Endothelial cell of umbilical vein (primary cell): ENCODE measurements at regions not wholly inside any gene's neighbourhood (a gene's known extent, or its start where the extent isn't known, plus 50 kb on each side); places are given as distances from the start of the nearest gene placed in this dataset.

Experiments used
- BruUV-seq: library from RNA; stranded (reverse); fragments of 400-500 nt; replicated peaks from 2 replicates; lab custom pipeline; 2021; lab: Mats Ljungman, UMichigan
- CTCF ChIA-PET: fragments of 300-600, 350-600 bp; sonication (Branson Sonifier 250); formaldehyde crosslinking; loops from one replicate; lab custom pipeline; 2021; ENCODE audit warnings: antibody characterized with exemption, inconsistent platforms; lab: Charles Lee
- POLR2A ChIA-PET: fragments of 300-600, 350-600 bp; sonication (Branson Sonifier 250); formaldehyde crosslinking; loops from one replicate; lab custom pipeline; 2021; ENCODE audit warnings: antibody characterized with exemption, inconsistent platforms; lab: Charles Lee
- DNase-seq: peaks from one replicate; pipeline ENCODE4 v3.0.0-alpha.2; 2011; ENCODE audit warnings: low read depth, low spot score
- FAIRE-seq: peaks from 2 replicates; lab custom pipeline; 2011; peaks lifted over from hg19 to GRCh38; lab: Jason Lieb, UNC
- H2AFZ ChIP-seq: 2 replicates; pipeline ENCODE4 v1.6.0; 2012; ENCODE audit warnings: low read depth, low read length, control low read depth, inconsistent platforms
- H3K27ac ChIP-seq: 2 replicates; pipeline ENCODE4 v1.5.1; 2011; ENCODE audit warnings: low read depth, mild to moderate bottlenecking, control low read depth, low read length, moderate library complexity; ENCODE audit not compliant: insufficient read depth
- H3K27me3 ChIP-seq, 2 experiments: 2 replicates each; pipeline versions ENCODE4 v1.6.0 to v1.6.1; 2011; ENCODE audit warnings: low read length in 2 of 2, mixed read lengths in 1 of 2; ENCODE audit not compliant: control insufficient read depth in 2 of 2, insufficient read depth in 2 of 2
- H3K36me3 ChIP-seq, 2 experiments: 2 replicates in 1 of 2; 3 replicates in 1 of 2; pipeline ENCODE4 v1.5.1; 2011; ENCODE audit warnings: low read length in 2 of 2, mild to moderate bottlenecking in 1 of 2, moderate library complexity in 1 of 2; ENCODE audit not compliant: control insufficient read depth in 2 of 2, insufficient read depth in 2 of 2; ENCODE audit errors: extremely low read depth in 1 of 2
- H3K4me1 ChIP-seq: 3 replicates; pipeline ENCODE4 v1.5.1; 2011; ENCODE audit warnings: mild to moderate bottlenecking, low read length; ENCODE audit not compliant: control insufficient read depth, insufficient read depth; ENCODE audit errors: extremely low read depth
- H3K4me2 ChIP-seq: 2 replicates; pipeline ENCODE4 v1.6.1; 2011; ENCODE audit warnings: low read length, control low read depth, mixed read lengths; ENCODE audit not compliant: insufficient read depth
- H3K4me3 ChIP-seq, 3 experiments: fragments of 200-600 bp in 1 of 3; sonication (generic), shearing (Covaris generic) in 1 of 3; replicated peaks in 1 of 3; 2 replicates each; pipeline ENCODE4 v1.5.1; 2011 to 2016; ENCODE audit warnings: control low read depth in 3 of 3, low read length in 3 of 3, mild to moderate bottlenecking in 2 of 3, inconsistent platforms in 1 of 3, low read depth in 1 of 3, moderate library complexity in 1 of 3; ENCODE audit not compliant: insufficient read depth in 1 of 3
- H3K79me2 ChIP-seq: 2 replicates; pipeline ENCODE4 v1.6.0; 2012; ENCODE audit warnings: low read length, inconsistent platforms; ENCODE audit not compliant: control insufficient read depth, insufficient read depth
- H3K9ac ChIP-seq: replicated peaks from 2 replicates; pipeline ENCODE3; 2011; ENCODE audit warnings: low read length, control low read depth; ENCODE audit not compliant: insufficient read depth; ENCODE audit errors: extremely low read depth
- H3K9me1 ChIP-seq: replicated peaks from 3 replicates; pipeline ENCODE4 v1.6.0; 2011; ENCODE audit warnings: mild to moderate bottlenecking, low read length; ENCODE audit not compliant: control insufficient read depth, insufficient read depth; ENCODE audit errors: extremely low read depth
- H3K9me3 ChIP-seq: replicated peaks from 2 replicates; pipeline ENCODE4 v1.5.1; 2012; ENCODE audit warnings: low read length, inconsistent platforms; ENCODE audit not compliant: control insufficient read depth, insufficient read depth
- H4K20me1 ChIP-seq: replicated peaks from 2 replicates; pipeline ENCODE3; 2011; ENCODE audit warnings: mild to moderate bottlenecking, low read length; ENCODE audit not compliant: control insufficient read depth, insufficient read depth; ENCODE audit errors: extremely low read depth
- EZH2 ChIP-seq: IDR thresholded peaks from 2 replicates; pipeline ENCODE4 v1.6.1; 2012; ENCODE audit warnings: borderline replicate concordance, low read depth, mild to moderate bottlenecking, moderate library complexity, low read length, inconsistent platforms; ENCODE audit not compliant: severe bottlenecking
- FOS ChIP-seq: IDR thresholded peaks from 2 replicates; pipeline ENCODE4 v1.6.1; 2011; ENCODE audit warnings: mild to moderate bottlenecking, low read length, moderate library complexity, borderline replicate concordance; ENCODE audit not compliant: insufficient read depth
- GATA2 ChIP-seq: IDR thresholded peaks from 2 replicates; pipeline ENCODE4 v1.7.0; 2011; ENCODE audit warnings: low read depth, mild to moderate bottlenecking, moderate library complexity, mixed read lengths, low read length; ENCODE audit not compliant: insufficient read length, insufficient read depth
- JUN ChIP-seq: IDR thresholded peaks from 2 replicates; pipeline ENCODE4 v1.6.1; 2011; ENCODE audit warnings: borderline replicate concordance, low read depth; ENCODE audit not compliant: insufficient read length, insufficient read depth
- MYC ChIP-seq: IDR thresholded peaks from one replicate; pipeline ENCODE4 v1.6.1; 2011; ENCODE audit warnings: mild to moderate bottlenecking, low read depth, low read length
- POLR2A ChIP-seq: IDR thresholded peaks from 2 replicates; pipeline ENCODE4 v1.6.1; 2012; ENCODE audit warnings: low read depth, mild to moderate bottlenecking, control low read depth, low read length
- POLR2AphosphoS5 ChIP-seq: IDR thresholded peaks from 2 replicates; pipeline ENCODE4 v1.6.1; 2012; ENCODE audit warnings: low read depth, mild to moderate bottlenecking, control low read depth, low read length, moderate library complexity; ENCODE audit not compliant: insufficient read depth
- dilution Hi-C: fragments of 300-500 bp; cut with MboI; formaldehyde crosslinking; loops from one replicate; pipeline ENCODE4 v1.15.0; 2019; ENCODE audit warnings: low sequenced_read_pairs; ENCODE audit not compliant: extremely low pct_ligation_motif_present
- intact Hi-C: fragments of 100-400 bp; cut with micrococcal nuclease; formaldehyde crosslinking; loops from one replicate; pipeline ENCODE4 v1.10.0; 2022
- TF ChIP-seq, protein P1 (sequence below): IDR thresholded peaks from 2 replicates; pipeline ENCODE4 v1.6.1; 2011; ENCODE audit not compliant: insufficient read depth, insufficient read length
- TF ChIP-seq, protein P2 (sequence below), 2 donors: IDR thresholded peaks; 1 replicate in 1 of 2; 2 replicates in 1 of 2; pipeline ENCODE4 v1.5.1; 2011; ENCODE audit warnings: low read length in 2 of 2, mild to moderate bottlenecking in 2 of 2, moderate library complexity in 2 of 2, control low read depth in 1 of 2, inconsistent platforms in 1 of 2, low read depth in 1 of 2; ENCODE audit not compliant: insufficient read depth in 1 of 2; ENCODE audit errors: extremely low read depth in 1 of 2

DNA sequence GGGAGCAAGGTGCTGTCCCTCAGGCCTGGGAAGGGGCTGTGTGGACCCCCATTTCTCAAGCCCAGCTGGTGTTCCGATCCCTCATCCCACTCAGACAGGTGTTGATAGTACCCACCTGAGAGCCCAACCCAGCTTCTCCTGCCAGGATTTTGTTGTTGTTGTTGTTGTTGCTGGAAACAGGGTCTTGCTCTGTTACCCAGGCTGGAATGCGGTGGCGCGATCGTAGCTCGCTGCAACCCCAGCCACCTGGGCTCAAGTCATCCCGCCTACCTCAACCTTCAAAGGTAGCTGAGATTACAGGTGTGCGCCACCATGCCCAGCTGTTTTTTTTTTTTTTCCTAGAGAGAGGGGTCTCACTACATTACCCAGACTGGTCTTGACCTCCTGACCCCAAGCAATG is 209.9 kb downstream of the PHETA1 start:
- CTCF ChIA-PET = interaction anchor here (0.8 to 1.3 kb wide), 2 partner anchors 9 to 16 kb away, joined by 3 to 4 read pairs; no protein-coding TSS in a partner anchor

More for the DNA sequence above, 209.9 kb downstream of the PHETA1 start:
- Histone ChIP-seq H3K27me3 (peaks cover 0 to 2% of the 10 kb centered on the region in 2 experiments), H3K27ac (no peak overlapping the region), H3K79me2 (no peaks in the 10 kb centered on the region), H3K4me3 (no peak overlapping the region), H4K20me1 (no peaks in the 10 kb centered on the region), H3K36me3 (no peaks in the 10 kb centered on the region), H3K9ac (no peak overlapping the region), H3K4me2 (no peak overlapping the region), H3K9me1 (no peaks in the 10 kb centered on the region), H3K4me1 (no peaks in the 10 kb centered on the region), H2AFZ (no peak overlapping the region), H3K9me3 (no peaks in the 10 kb centered on the region)
- DNase-seq = no peak
- FAIRE-seq = no peak
- no TSS peak for BruUV-seq
- intact Hi-C loops (no loop called here), dilution Hi-C loops (no loop called here)
- TF ChIP-seq, protein P1, sequence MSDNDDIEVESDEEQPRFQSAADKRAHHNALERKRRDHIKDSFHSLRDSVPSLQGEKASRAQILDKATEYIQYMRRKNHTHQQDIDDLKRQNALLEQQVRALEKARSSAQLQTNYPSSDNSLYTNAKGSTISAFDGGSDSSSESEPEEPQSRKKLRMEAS = no peak
- TF ChIP-seq, protein P2, sequence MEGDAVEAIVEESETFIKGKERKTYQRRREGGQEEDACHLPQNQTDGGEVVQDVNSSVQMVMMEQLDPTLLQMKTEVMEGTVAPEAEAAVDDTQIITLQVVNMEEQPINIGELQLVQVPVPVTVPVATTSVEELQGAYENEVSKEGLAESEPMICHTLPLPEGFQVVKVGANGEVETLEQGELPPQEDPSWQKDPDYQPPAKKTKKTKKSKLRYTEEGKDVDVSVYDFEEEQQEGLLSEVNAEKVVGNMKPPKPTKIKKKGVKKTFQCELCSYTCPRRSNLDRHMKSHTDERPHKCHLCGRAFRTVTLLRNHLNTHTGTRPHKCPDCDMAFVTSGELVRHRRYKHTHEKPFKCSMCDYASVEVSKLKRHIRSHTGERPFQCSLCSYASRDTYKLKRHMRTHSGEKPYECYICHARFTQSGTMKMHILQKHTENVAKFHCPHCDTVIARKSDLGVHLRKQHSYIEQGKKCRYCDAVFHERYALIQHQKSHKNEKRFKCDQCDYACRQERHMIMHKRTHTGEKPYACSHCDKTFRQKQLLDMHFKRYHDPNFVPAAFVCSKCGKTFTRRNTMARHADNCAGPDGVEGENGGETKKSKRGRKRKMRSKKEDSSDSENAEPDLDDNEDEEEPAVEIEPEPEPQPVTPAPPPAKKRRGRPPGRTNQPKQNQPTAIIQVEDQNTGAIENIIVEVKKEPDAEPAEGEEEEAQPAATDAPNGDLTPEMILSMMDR (IDR thresholded peaks at IDR 0.05; ENCODE audit: extremely low read depth in 1 of 2, insufficient read depth in 1 of 2, low read depth in 1 of 2, low read length in 2 of 2) = no peak
- TF ChIP-seq FOS (no peak), MYC (no peak), EZH2 (no peak), JUN (no peak), GATA2 (no peak), POLR2A (no peak), POLR2AphosphoS5 (no peak)
- POLR2A ChIA-PET = no interaction called here
